ENCODE measurements at regions not wholly inside any gene's neighbourhood (a gene's known extent, or its start where the extent isn't known, plus 50 kb on each side); places are given as distances from the start of the nearest gene placed in this dataset.

DNA sequence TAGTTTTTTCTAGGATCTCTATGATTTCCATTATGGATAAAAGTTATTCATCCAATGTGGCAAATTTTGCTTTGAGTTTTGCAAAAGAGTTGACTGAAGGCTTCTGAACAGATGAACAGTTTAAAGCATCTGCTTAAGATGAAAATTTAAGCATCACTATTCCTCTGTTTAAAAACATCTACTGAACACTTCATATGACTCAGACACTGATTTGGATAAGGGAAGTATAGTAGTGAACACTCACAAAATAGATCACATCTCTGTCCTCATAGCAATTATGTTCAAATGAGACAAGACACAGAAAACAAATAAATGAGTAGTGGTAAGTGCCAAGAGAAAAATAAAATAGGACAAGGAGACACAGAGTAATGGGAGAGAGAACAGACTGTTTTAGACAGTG lies 157.3 kb downstream of the MBL2 start:
- ChIA-PET CTCF (no interaction called here), POLR2A (no interaction called here)
- H3K4me3 Mint-ChIP-seq: no peak overlapping the region
- no peak overlapping the region for H3K27ac Mint-ChIP-seq
- no peak for DNase-seq
- intact Hi-C loops (cut with micrococcal nuclease): no loop called here
- H3K4me1 Mint-ChIP-seq (ENCODE audit: low read depth): no peaks in the 10 kb centered on the region
- H3K36me3 Mint-ChIP-seq: no peaks in the 10 kb centered on the region
- H3K27me3 Mint-ChIP-seq: no peaks in the 10 kb centered on the region
- H3K9me3 Mint-ChIP-seq: peaks cover 6% of the 10 kb centered on the region

DNA sequence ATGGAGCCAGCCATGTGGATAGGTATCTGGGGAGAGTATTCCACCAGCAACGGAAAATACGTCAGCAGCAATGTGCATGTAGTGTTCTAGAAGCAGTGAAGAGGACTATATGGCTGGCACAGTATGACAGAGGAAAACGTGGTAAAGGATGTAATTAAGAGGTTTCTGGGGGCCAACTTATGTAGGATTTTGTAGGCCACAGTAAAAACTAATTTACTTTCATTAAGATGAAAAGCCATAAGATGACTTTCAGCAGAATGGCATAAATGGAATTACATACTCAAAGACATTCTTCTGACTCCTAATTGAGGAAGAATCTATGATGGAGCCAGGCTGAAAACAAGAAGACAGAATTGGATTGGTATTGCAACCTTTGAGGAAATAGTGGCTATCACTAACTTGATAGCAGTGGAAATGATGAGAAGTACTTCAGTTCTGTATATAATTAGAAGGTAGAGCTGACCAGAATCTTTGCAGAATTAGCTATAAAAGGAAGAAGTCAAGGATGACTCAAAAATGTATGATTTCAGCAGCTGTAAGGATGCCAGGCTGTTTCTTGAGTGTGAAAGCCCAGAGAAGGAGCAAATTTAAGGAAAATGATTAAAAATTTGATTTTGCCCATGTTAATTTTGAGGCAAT lies 156.7 kb downstream of the MBL2 start:
- H3K27ac Mint-ChIP-seq: no peak overlapping the region
- no peaks in the 10 kb centered on the region for H3K27me3 Mint-ChIP-seq
- intact Hi-C loops (cut with micrococcal nuclease): no loop called here
- ChIA-PET CTCF (no interaction called here), POLR2A (no interaction called here)
- no peak overlapping the region for H3K4me3 Mint-ChIP-seq
- no peaks in the 10 kb centered on the region for H3K36me3 Mint-ChIP-seq
- peaks cover 6% of the 10 kb centered on the region for H3K9me3 Mint-ChIP-seq
- H3K4me1 Mint-ChIP-seq (ENCODE audit: low read depth): no peaks in the 10 kb centered on the region
- DNase-seq: no peak

DNA sequence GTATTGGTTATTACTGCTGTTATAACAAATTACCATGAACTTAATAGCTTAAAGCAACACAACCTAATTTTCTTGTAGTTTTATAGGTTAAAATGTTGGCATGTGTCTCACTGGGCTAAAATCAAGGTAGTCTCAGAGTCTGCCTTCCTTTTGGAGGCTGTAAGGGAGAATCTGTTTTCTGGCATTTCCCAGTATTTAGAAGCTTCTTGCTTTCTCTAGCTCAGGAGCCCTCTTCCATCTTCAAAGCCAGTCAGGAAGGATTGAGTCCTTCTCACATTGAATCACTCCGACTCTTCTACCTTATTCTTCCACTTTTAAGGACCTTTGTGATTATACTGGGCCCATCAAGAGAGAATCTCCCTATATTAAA lies 156.2 kb downstream of the MBL2 start:
- no peak for DNase-seq
- no peak overlapping the region for H3K4me3 Mint-ChIP-seq
- CTCF ChIA-PET: no interaction called here
- no peaks in the 10 kb centered on the region for H3K4me1 Mint-ChIP-seq (ENCODE audit: low read depth)
- no peaks in the 10 kb centered on the region for H3K36me3 Mint-ChIP-seq
- H3K27ac Mint-ChIP-seq: no peak overlapping the region
- H3K9me3 Mint-ChIP-seq: peaks cover 6% of the 10 kb centered on the region
- intact Hi-C loops (cut with micrococcal nuclease): no loop called here
- POLR2A ChIA-PET: no interaction called here
- H3K27me3 Mint-ChIP-seq: no peaks in the 10 kb centered on the region

DNA sequence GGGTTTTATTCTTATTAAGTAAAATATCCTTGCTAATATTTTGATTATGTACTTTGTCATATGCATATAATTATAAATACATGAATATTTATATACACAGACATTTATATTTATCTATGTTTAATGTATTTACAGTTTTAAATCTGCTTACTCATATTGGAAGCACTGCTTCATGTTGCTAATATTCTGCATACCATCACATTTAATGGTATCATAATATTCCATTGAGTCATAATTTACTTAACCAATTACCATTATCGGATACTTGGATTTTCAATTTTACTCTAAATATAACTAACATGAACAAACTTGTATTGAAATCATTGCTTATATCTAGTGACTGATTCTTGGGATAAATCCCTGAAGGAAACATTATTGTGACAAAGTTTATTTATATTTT lies 155.2 kb downstream of the MBL2 start:
- Mint-ChIP-seq H3K4me3 (no peak overlapping the region), H3K9me3 (peaks cover 6% of the 10 kb centered on the region), H3K36me3 (no peaks in the 10 kb centered on the region), H3K27ac (no peak overlapping the region), H3K4me1 (ENCODE audit: low read depth) (no peaks in the 10 kb centered on the region), H3K27me3 (no peaks in the 10 kb centered on the region)
- DNase-seq: no peak
- ChIA-PET POLR2A (no interaction called here), CTCF (no interaction called here)
- intact Hi-C loops (cut with micrococcal nuclease): no loop called here

DNA sequence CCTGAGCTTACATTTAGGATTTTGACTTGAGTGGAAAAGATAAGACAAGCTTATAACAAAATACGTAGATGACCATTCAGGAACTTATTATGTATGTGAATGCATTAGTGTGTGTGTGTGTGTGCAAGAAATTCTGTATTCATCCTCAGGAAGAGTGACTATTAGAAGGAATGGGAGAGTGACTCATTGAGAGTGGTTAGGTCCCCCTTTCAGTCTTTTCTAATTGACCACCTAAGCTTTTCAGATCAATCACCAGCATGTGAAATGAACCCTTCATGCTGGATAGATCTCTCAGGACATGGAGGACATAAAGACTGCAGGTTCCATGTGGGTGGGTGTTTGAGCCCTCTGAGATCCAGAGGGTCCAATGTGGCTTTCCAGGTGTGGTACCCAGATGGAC lies 153.5 kb downstream of the MBL2 start:
- CTCF ChIA-PET: no interaction called here
- Mint-ChIP-seq H3K4me1 (ENCODE audit: low read depth) (no peaks in the 10 kb centered on the region), H3K36me3 (no peaks in the 10 kb centered on the region), H3K9me3 (peaks cover 6% of the 10 kb centered on the region), H3K27me3 (no peaks in the 10 kb centered on the region), H3K4me3 (no peak overlapping the region), H3K27ac (no peak overlapping the region)
- POLR2A ChIA-PET: no interaction called here
- DNase-seq: no peak
- intact Hi-C loops (cut with micrococcal nuclease): no loop called here

DNA sequence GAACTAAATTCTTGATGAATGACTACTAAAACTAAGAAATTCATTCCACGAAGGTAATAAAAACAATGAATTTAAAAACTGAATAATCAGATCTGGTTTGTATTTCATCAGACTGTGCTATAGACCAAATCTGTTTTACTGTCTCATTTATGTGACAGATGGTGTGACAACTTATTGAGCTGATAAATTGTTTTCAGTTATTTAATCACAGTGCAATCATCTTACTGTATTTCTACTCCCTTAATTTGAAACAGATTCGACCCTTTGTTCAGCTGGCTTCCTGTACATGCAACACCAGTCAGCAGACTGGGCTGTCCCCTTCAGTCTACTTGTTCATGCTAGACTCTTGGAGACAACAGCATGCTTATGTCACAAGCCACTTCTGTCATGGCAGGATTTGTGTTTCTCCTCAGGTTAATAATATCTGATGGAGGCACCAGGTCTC lies 150.9 kb downstream of the MBL2 start:
- POLR2A ChIA-PET: no interaction called here
- intact Hi-C loops (cut with micrococcal nuclease): no loop called here
- no peak overlapping the region for H3K27ac Mint-ChIP-seq

DNA sequence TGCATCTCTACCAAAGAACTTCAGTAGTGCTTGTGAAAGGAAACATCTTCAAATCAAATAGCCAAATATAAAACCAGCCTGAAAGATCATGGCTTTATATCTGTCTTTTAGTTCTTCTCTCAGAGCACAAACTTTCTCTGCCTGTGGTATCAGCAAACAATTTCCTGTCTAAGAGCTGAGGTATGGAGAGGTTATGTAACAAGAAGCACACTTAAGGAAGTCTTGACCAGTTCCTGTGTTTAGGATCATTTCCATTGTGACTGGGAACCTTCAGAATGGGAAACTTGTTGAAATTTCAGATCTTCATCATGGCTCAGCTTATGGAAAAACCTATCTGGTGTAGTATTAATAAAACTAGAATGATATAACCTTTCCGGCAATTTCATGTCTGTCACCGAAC lies 148.8 kb downstream of the MBL2 start:
- ChIA-PET POLR2A (no interaction called here), CTCF (no interaction called here)
- H3K4me3 Mint-ChIP-seq: no peak overlapping the region
- no peak for DNase-seq
- no peak overlapping the region for H3K27ac Mint-ChIP-seq
- H3K9me3 Mint-ChIP-seq: peaks cover 12% of the 10 kb centered on the region
- no peaks in the 10 kb centered on the region for H3K4me1 Mint-ChIP-seq (ENCODE audit: low read depth)
- no peaks in the 10 kb centered on the region for H3K36me3 Mint-ChIP-seq
- H3K27me3 Mint-ChIP-seq: no peaks in the 10 kb centered on the region
- intact Hi-C loops (cut with micrococcal nuclease): no loop called here

More for the DNA sequence above, 150.9 kb downstream of the MBL2 start:
- CTCF ChIA-PET: no interaction called here
- no peaks in the 10 kb centered on the region for H3K36me3 Mint-ChIP-seq
- H3K9me3 Mint-ChIP-seq: peaks cover 3% of the 10 kb centered on the region
- no peaks in the 10 kb centered on the region for H3K27me3 Mint-ChIP-seq
- H3K4me3 Mint-ChIP-seq: no peak overlapping the region
- no peaks in the 10 kb centered on the region for H3K4me1 Mint-ChIP-seq (ENCODE audit: low read depth)
- no peak for DNase-seq

DNA sequence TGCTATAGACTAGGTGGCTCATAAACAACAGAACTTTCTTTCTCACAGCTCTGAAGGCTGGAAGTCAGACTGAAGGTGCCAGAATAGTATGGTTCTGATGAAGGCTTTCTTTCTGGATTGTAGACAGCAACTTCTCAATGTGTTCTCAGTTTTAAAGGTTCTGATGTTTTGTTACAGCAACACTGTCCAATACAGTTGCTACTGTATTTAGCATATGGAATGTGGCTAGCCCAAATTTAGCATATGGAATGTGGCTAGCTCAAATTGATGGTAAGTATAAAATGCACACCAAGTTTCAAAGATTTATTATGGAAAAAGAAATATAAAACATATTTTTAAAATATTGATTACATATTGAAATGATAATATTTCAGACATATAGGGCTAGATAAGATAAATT lies 145.3 kb downstream of the MBL2 start:
- ChIA-PET CTCF (no interaction called here), POLR2A (no interaction called here)
- H3K36me3 Mint-ChIP-seq: no peaks in the 10 kb centered on the region
- no peak overlapping the region for H3K27ac Mint-ChIP-seq
- no peak for DNase-seq
- H3K27me3 Mint-ChIP-seq: no peaks in the 10 kb centered on the region
- no peak overlapping the region for H3K4me3 Mint-ChIP-seq
- H3K9me3 Mint-ChIP-seq: peaks cover 14% of the 10 kb centered on the region
- H3K4me1 Mint-ChIP-seq (ENCODE audit: low read depth): no peaks in the 10 kb centered on the region
- intact Hi-C loops (cut with micrococcal nuclease): no loop called here

DNA sequence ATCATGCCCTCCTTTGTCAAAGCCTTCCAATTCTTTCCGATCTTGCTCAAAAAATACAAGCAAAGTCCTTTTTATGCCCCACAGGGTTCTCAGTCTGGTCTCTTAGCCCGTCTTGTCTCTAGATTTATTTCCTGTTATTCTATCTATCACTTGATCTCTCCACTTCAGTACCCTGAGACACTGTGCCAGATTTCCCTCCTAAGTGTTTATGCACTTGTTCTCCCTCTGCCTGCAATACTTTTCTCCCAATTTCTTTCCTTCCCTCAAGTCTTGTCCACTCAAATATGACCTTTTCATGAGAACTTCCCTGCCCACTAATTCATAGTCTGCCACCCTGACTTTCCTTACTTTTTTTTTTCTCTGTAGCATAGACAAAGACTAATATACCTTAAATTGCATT lies 141.4 kb downstream of the MBL2 start:
- Mint-ChIP-seq H3K9me3 (peaks cover 20% of the 10 kb centered on the region), H3K4me3 (no peak overlapping the region), H3K27me3 (no peaks in the 10 kb centered on the region), H3K4me1 (ENCODE audit: low read depth) (no peaks in the 10 kb centered on the region), H3K36me3 (no peaks in the 10 kb centered on the region), H3K27ac (no peak overlapping the region)
- CTCF ChIA-PET: no interaction called here
- intact Hi-C loops (cut with micrococcal nuclease): no loop called here
- DNase-seq: no peak
- POLR2A ChIA-PET: no interaction called here

DNA sequence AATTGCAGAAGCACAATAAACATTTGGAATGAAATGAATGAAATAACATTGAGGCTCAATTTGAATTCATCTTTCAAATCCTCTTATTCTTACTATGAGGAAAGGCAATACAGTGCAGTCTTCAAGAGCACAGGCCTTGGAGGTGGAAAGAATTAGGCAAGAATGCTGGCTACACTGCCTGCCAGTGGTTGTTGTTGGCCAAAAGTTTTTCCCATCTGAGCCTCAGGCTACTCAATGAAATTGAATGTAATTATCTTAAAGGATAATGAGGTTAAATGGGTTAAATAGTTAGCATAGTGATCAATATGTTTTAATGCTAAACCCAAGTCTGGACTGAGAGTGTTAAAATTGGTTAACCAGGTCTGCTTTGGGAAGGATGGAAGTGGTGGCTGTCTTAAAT lies 140.9 kb downstream of the MBL2 start:
- peaks cover 19% of the 10 kb centered on the region for H3K9me3 Mint-ChIP-seq

DNA sequence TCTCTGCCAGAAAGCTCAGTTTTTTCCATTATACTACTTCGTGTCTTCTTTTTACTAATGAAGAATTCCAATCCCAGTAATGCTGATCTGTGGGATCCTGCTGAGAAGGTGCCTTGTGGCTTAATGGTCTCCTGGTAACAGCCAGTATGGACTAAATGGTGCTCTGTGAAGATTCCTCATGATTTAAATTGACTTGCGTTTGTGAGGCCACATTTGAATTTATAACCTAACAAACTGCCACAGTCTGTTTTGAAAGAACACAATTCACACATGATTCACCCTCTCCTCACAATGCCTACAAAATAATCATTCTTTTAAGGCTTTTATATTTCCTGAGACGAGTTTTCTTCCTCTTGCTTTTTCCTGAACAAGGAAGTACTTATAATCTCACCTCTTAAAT lies 140.0 kb downstream of the MBL2 start:
- Mint-ChIP-seq H3K27ac (no peak overlapping the region), H3K36me3 (no peaks in the 10 kb centered on the region), H3K4me3 (no peak overlapping the region), H3K4me1 (ENCODE audit: low read depth) (no peaks in the 10 kb centered on the region), H3K9me3 (peaks cover 20% of the 10 kb centered on the region), H3K27me3 (no peaks in the 10 kb centered on the region)
- intact Hi-C loops (cut with micrococcal nuclease): no loop called here
- ChIA-PET POLR2A (no interaction called here), CTCF (no interaction called here)
- no peak for DNase-seq

More for the DNA sequence above, 140.9 kb downstream of the MBL2 start:
- no peaks in the 10 kb centered on the region for H3K27me3 Mint-ChIP-seq
- ChIA-PET POLR2A (no interaction called here), CTCF (no interaction called here)
- H3K4me1 Mint-ChIP-seq (ENCODE audit: low read depth): no peaks in the 10 kb centered on the region
- intact Hi-C loops (cut with micrococcal nuclease): no loop called here
- DNase-seq: no peak
- H3K36me3 Mint-ChIP-seq: no peaks in the 10 kb centered on the region
- no peak overlapping the region for H3K4me3 Mint-ChIP-seq
- H3K27ac Mint-ChIP-seq: no peak overlapping the region

DNA sequence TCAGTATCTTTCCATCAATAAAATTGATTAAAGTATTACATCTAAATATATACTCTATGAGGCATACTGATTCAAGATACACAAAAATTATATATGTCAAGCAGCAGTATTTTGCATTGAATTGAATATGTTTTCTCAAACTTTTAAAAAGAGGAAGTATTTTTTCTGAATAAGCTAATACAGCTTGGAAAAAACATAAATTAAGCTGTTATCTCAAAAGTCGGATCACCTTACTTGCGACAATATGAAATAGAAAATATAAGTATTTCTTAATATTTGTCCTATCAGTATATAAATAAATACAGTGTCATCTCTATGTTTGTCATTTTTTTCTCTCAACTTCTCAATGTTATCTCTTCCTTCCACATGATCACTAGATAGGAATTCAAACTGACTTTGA lies 139.3 kb downstream of the MBL2 start:
- no peak overlapping the region for H3K4me3 Mint-ChIP-seq
- H3K4me1 Mint-ChIP-seq (ENCODE audit: low read depth): no peaks in the 10 kb centered on the region
- no peak overlapping the region for H3K27ac Mint-ChIP-seq
- H3K36me3 Mint-ChIP-seq: no peaks in the 10 kb centered on the region
- DNase-seq: no peak
- ChIA-PET POLR2A (no interaction called here), CTCF (no interaction called here)
- intact Hi-C loops (cut with micrococcal nuclease): no loop called here
- no peaks in the 10 kb centered on the region for H3K27me3 Mint-ChIP-seq
- peaks cover 17% of the 10 kb centered on the region for H3K9me3 Mint-ChIP-seq

DNA sequence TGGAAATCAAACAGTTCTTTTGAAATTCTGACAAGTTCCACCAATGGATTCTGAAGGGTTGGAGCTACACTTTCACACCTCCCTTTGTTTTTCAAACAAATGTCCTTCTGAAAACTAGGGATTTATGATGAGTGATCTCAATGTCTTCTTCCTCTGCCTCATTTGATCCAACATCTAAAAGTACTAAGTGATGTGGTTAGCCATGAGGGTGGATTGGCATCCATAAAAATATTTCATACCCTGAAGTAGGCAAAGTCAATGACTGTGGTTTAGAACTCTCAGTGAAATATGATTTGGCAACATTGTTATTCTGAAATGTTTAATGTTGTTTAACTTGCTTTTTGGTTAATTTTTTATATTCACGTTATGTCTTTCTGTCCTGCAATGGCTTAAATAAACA lies 136.9 kb downstream of the MBL2 start:
- intact Hi-C loops (cut with micrococcal nuclease): no loop called here
- Mint-ChIP-seq H3K27ac (no peak overlapping the region), H3K36me3 (no peaks in the 10 kb centered on the region), H3K27me3 (no peaks in the 10 kb centered on the region), H3K4me1 (ENCODE audit: low read depth) (no peaks in the 10 kb centered on the region), H3K4me3 (no peak overlapping the region), H3K9me3 (peaks cover 20% of the 10 kb centered on the region)
- POLR2A ChIA-PET: no interaction called here
- no peak for DNase-seq
- CTCF ChIA-PET: no interaction called here

DNA sequence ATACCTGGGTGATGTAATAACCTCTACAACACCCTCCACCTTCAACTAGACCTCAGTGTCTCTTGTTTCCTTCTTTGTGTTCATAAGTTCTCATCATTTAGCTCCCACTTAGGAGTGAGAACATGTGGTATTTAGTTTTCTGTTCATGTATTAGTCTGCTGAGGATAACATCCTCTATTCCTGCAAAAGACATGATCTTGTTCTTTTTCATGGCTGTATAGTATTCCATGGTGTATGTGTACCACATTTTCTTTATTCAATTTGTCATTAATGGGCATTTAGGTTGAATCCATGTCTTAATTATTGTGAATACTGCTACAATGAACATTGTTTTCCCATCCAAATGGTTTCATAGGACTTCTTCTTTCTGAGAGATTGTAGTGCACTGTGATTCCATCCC lies 135.7 kb downstream of the MBL2 start:
- Mint-ChIP-seq H3K4me3 (no peak overlapping the region), H3K4me1 (ENCODE audit: low read depth) (no peaks in the 10 kb centered on the region), H3K9me3 (peaks cover 15% of the 10 kb centered on the region), H3K27me3 (no peaks in the 10 kb centered on the region), H3K27ac (no peak overlapping the region), H3K36me3 (no peaks in the 10 kb centered on the region)
- CTCF ChIA-PET: no interaction called here
- intact Hi-C loops (cut with micrococcal nuclease): no loop called here
- POLR2A ChIA-PET: no interaction called here
- DNase-seq: no peak

Data from activated CD4-positive, alpha-beta memory T cell treated with anti-CD3 and anti-CD28 coated beads for 36 hours (primary cell).